A673 (cell line): ENCODE measurements at regions not wholly inside any gene's neighbourhood (a gene's known extent, or its start where the extent isn't known, plus 50 kb on each side); places are given as distances from the start of the nearest gene placed in this dataset.

ENCODE experiments used
- CTCF ChIP-seq: fragments of 300-800, 200-600 bp; sonication (generic); conservative IDR thresholded peaks from 2 replicates; pipeline ENCODE4 v1.5.1; 2017; ENCODE audit warnings: low read depth, mild to moderate bottlenecking, antibody characterized with exemption, low read length, moderate library complexity, mixed read lengths
- EZH2 ChIP-seq: fragments of 200-600 bp; sonication (generic); IDR thresholded peaks from 2 replicates; pipeline ENCODE4 v1.6.1; 2017; ENCODE audit warnings: borderline replicate concordance, low read depth, mild to moderate bottlenecking, mixed read lengths, antibody characterized with exemption, low read length; ENCODE audit not compliant: poor library complexity, severe bottlenecking

- TF ChIP-seq CTCF (no peak), EZH2 (no peak)
Observed at GRCh38 chr10:23630376-23630775, 191.5 kb downstream of the OTUD1 start.
